Stimulated activated CD8-positive, alpha-beta memory T cell treated with anti-CD3 and anti-CD28 coated beads, Interleukin-7, amount 100 ng/mL, for 48 hours (primary cell): ENCODE measurements at regions not wholly inside any gene's neighbourhood (a gene's known extent, or its start where the extent isn't known, plus 50 kb on each side); places are given as distances from the start of the nearest gene placed in this dataset.
"Not testable (repeated sequence)": the region's sequence is repeated elsewhere in the genome, so short reads cannot be mapped to it uniquely, and the experiment has no call there.

Experiments used
- DNase-seq, 2 donors: peaks; one replicate each; pipeline ENCODE4 v3.0.0-alpha.2; 2020; ENCODE audit warnings: low read depth in 1 of 2; ENCODE audit errors: extremely low read depth in 1 of 2

DNA sequence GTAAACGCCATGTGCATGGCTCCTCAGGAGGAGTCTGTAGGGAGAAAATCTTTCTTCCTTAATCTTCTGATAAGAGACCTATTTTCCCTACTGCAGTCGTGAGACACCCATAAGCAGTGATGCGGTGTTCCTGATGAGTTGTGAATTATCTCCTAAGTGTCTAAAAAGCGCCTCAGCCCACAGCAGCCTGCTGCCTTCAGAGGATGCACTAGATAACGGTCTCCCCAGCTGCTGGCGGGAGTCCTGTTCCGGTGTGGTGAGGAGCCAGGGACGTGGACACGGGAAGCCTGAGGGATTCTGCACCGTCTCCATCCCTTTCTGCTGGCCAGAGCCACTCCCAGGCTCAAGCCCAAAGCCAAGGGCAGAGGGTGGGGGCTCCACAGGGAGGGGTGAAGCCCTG lies 240.9 kb upstream of the SFSWAP start:
- DNase-seq, result not testable (repeated sequence)

DNA sequence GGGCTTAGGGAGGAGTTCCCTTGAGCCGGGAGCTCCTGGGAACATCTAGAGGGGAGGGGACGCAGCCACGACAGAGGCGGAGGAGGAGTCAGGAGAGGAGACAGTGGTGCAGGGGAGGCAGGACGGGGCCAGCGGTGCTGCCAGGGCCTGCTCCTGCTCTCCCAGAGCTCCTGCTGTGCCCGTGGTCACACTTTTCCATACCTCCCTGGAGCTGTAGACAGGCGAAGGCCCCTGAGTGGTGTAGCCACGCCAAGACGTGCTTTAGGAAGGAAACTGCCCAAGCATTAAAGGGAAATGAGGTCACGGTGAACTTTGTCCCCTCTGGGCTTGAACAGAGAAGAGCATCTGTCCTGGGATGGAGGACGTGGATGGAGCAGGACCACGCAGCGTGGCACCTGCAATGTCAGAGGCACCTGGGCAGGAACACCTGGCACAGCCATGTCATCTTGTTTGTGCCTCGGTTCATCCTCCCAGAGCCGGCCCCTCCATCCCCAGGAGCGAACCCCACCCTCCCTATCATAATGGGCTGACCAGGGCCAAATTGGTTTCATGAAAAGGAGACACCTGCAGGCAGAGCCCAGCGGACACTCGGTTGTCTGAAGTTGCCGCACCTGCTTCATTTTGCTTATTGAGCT lies 239.5 kb upstream of the SFSWAP start:
- no peak for DNase-seq

DNA sequence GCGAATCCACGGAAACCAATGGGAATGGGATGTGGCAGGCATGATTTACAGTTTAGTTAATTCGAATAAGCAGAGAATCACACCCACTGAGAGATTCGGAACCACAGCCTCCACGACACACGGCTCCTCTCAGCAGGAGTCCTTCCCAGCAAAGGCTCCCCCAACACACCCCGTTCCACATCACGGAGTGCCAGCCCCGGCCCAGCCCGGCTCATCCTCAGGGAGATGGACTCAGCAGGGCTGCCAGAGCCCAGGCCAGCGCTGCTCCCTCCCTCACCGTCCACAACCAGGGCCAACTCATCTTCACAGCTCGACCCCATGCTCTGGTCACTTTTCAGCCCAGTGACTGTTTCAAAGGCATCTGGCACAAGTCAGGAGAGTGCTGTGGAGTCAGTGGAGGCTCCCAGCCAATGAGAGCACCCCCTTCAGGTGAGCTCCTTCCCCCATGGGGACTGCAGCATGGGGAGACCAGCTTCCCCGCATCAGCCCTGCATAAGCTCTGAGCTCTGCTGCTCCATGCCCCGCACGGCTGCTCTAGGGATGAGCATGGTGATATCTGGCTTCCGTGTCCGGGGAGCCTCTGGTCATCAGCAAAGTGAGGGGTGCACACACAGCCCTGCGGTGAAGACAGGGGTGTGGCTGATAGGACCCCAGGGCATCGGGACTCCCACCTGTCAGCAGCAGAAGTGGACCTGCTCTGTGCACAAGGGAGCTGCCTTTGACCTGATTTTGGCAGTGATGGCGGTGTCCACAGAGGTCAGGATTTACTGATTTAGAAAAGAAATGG lies 238.8 kb upstream of the SFSWAP start:
- no peak for DNase-seq

DNA sequence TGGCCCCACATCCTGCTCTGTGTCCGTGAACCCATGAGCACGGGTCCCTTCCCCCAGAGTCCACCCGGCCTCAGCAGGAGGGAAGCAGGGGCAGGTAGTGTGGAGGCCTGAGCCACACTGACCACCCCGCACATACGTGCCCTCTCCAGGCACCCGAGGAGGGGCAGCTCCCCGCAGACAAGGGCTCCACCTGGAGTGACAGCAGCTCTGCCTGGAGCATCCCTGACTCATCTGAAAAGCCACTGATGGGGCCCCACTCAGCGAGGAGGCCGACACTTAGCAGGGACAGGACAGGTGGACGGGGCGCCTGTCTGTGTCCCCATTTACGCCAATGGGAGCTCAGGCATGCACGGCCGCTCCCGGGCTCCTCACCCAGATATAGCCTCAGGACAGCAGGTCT lies 237.6 kb upstream of the SFSWAP start:
- DNase-seq, result no peak

DNA sequence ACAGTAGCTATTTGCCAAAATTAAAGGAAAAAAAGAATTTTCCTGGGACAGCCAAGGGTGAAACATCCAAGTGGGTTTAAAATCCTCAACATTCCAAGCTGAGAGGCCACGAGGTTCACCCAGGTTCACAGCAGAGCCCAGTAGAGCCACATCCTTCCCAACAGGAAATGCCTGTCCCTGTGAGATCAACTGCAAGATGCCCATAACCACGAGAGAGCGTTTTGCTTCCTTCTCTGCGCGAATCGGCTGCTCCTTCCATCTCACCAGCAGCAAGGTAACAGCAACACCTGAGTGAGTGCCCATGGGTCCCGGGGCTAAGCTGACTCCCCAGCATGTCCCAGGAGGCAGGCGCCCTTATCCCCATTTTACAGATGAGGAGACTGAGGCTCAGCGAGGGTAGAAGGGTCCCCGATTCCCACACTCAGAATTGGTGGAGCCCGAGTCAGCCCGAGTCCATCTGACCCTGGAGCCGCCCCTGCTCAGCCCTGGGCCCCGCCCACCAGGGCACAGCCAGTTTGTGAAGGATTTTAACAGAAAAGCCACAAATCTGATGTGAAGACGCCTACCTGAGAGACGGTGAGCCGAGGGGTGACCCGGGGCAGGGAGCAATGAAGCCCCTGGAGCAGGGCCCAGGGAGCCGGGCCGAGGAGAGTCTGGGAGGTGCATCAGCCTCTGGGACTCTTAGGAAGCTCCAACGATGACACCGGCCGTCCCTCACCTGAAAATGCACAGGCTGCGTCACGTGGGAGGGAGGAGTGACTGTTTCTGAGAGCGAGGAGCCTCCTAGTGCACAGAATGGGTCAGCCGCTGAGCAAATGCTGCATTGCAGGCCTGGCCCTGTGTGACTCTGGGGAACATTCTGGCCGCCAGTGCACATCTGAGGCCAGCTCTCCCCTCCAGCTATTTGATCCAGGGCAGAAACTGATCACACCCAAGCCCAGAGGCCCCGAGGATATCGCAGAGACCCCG lies 236.9 kb upstream of the SFSWAP start:
- no peak for DNase-seq

DNA sequence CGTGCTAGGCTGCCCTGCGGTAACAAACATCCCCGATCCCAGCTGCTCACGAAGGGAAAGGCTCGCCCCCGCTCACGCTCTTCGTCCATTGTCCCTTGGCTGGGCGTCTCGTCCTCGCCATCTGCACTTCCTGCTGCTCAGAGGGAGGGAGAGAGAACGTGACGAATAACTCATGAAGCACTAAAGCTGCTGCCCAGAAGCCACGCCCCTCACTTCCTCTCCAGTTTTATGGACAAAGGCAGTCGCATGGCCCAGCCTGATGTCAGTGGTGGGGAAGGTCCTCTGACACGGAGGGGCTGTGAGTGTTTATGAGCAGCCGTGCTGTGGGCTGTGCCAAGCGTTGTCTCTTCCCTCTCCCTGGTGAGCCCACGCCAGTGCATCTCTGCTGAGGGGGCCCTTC lies 235.9 kb upstream of the SFSWAP start:
- not testable (repeated sequence) for DNase-seq

DNA sequence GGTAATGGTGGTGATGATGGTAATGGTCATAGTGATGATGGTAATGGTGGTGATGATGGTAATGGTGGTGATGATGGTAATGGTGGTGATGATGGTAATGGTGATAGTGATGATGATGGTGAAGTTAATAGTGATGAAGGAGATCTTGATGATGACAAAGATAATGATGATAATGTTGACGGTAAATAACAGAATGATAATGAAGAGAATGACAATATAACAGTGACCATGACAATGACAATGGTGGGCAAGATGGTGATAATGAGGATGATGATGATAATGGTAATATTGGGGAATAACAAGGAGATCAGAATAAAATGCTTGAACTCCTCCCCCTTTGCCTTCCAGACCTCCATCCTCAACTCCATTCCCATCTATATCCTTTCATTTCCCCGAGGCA lies 233.3 kb upstream of the SFSWAP start:
- no peak for DNase-seq

DNA sequence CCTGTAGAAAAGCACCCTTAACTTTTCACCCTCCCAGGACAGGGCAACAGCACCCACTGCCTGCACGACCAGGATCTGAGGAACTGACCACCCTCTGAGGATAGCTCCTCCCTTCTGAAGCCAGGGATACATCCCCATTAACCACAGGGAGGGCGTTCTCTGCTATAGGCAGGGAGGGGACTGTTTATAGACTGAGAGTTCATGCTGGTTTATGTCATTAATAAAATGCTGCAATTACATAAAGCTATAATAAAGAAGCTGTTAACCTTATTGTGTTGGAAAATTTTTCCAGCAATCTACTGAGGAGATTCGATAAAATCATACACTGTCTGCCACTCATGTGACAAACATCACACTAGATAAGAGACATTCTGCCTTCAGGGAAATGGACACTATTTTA lies 232.4 kb upstream of the SFSWAP start:
- DNase-seq, result no peak

DNA sequence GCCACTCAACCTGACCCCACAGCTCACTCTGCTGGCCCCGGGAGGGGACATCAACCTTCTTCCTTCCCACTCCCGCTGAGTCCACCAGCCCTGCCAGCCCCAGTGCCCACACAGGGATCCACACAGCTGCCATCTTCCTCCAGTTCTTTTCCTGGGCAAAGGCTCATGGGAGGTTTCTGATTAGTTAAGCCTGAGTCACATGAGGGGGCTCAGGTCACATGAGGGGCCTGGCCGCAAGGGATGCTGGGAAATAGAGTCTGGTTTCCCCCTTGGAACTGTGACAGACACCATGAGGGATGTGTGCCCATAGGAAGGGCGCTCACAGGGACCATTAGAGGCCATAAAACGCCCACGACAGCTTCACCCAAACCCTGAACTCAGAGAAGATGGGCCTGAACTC lies 228.7 kb upstream of the SFSWAP start:
- DNase-seq, result no peak

DNA sequence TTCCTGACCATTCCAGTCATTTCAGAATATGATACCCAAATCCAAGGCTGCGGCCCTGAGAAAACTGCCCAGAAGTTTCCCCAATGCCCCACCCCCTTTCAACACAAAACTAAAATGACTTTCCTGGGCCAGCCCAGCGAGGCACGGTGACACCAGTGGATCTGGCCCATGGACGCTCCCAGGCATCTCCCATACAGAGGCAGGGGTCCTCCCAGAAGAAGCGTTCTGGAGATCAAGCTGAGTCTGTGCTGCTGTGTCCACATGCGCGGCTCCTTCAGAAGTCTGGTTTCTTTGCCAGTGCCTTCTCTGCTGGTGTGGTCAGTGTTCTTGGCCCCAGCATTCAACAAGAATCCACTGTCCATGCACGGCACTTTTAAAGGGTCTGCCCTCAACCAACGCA lies 228.2 kb upstream of the SFSWAP start:
- DNase-seq, result no peak

DNA sequence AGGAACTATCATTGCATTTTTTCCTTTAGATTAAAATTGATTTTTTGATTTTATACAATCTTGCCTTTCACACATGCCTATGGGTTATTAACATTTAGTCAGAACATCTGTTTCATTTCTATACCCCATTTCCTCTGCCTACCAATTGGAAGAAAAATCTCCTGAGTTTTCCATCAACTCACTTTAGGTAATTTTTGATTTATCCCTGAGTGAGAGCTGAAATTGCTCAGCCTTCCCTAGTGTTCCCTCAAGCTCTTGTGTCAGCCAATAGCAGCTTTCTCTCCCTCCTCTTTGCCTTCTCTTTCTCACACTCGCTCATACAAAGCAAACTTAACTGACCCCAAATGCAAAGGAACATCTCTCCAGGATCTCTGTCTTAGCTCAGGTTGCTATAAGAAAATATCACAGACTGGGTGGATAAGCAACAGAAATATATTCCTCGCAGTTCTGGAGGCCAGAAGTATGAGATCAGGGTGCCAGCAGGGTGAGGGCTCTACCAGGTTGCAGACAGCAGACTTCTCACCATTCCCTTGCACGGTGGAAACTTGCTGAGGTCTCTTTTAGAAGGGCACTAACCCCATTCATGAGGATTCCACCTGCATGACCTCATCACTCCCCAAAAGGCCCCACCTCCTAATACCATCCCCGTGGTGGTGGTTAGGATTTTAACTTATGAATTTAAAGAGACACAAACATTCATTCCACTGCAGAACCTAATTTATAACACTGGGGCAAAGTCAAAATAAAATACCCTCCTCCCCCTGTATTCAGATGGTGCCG lies 224.2 kb upstream of the SFSWAP start:
- no peak for DNase-seq

DNA sequence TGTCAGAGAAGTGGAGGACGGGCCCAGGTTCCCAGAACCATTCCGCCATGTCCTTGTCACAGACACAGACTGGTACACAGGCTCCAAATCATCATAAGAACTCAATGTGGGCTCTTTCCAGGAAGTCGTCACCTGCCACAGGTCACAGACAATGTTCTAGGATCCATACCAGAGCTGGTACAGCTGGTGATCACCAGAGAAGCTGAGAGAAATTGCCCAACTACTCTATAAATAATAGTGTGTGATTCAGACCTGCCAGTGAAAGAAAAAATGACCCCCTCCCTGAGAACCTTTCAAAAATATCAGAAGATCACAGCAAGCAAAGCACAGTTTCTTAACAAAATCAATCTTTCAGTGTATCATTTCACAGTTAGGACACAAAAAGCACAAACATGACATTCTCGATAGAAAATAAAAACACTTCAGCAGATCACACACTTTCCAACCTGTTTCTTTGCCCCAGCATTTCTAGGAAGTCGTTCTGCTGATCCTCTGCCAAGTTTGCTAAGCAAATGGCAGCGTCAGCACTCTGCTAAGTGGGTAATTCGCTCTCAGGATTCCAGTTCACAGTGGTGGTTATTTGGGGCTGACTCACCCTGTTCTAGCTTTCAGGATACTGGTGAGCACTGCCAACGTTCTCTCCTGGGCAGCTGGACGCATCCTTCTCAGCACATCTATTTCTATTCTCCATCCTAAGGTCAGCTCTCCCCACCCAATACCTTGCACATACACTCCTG lies 223.3 kb upstream of the SFSWAP start:
- DNase-seq, result no peak

DNA sequence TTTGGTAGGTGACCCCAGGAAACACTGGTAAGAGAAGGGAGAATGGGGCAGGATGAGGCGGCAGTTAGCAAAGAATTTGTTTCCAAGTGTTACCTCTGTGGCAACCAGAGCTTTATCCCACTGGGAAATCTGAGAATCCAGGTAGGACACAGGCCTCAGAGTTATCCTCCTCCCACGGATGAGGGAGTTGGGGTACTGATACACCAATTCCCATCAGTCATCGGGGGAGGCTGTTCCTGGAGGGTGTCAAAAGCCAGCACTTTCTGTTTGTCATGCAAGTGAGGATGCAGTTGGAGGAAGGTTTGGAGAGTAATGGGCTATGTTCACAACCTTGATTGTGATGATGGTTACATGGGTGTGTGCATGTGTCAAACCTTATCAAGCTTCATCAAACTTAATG lies 221.2 kb upstream of the SFSWAP start:
- DNase-seq, result no peak

DNA sequence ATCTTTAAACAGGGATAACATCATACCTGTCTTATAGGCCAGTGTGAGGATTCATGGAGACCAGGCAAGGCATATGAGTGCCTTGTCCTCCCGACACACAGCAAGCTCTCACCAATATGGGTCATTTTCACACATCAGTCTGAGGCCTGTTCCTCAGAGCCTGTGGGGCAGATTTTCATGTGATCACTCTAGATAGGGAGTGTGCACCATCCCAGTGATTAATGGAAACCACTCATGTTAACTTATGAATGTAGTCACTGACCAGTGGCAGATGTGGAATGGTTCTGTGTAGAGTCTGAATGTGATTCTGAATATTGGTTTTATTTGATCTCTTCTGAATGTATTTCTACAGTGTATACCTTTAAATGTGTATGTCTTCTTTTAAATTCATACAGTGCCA lies 219.7 kb upstream of the SFSWAP start:
- DNase-seq, result no peak

DNA sequence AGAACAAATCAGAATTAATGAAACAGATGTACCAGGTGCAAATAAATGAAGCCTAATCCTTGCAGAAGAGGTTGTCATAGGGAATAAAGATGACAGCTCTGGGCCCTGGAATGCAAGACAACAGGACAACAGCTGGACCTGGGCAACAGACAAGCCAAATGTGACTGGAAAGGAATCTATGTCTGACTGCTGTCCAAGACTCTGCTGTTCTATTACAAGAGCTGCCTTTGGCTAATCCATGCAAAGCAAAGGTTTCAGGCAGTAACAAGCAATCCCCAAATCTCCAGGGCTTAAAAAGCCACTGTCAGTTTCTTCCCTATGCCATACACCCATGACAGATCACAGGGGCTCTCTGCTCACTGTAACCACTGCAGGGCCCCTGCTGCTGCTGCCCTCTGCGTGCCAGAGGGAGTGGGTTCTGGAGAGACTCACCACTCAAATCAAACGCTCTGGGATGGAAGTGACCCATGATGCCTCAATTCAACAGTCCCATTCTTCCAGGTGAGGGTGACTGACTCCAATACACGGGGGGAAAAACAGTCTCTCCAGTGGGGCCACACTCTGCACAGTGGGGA lies 218.9 kb upstream of the SFSWAP start:
- DNase-seq, result no peak

DNA sequence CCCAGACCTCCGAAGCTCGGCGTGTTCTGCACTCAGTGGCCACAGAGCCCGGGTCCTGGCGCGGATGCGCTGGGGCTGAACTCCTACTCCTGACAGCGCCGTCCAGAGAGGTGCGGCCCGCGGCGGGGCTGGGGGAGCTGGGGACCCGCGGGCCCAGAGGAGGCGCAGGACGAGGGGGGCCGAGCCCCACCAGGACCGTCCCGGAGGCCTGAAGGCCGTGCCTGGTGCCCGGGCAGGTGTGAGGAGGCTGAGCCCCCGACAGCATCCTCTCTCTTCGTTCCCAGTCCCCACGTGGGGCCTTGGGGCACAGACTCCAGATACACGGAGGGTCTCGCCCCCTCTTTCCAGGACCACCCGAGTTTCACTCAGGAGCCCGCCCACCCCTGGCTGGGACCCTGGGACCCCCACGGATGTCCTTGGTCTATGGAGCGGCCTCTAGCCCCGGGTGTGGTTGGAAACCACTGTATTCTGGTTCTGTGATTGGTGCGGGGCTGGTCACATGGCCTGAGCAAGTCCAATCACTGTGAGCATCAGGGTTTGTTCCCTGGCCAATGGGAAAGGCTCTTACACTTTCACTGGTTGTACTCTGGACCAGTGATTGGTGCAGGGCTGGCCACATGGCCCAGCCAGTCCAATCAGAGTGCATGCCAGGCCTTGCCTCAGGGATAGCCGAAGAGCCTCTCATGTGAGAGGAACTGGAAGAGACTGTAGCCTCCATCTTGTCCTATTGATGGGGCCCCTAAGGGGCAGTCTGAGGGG lies 217.6 kb upstream of the SFSWAP start:
- no peak for DNase-seq

DNA sequence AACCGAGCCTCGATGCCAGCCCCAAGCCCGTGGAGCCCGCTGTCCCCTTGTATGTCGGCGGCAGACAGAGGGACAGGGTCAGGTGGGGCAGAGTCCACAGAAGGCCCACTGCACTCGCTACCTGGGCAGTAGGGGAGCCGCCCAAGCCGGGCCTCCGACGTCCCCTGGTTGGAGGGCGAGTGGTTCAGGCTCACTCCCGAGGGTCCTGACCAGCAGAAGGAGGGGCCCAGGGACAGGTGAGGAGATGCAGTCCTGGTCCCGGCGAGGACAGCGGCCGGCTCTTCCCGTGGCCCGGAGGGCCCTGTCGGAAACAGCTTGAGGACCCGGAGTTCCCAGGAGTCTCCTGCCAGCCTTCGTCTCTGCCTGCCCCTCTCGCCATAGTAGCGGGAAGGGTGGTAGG lies 216.7 kb upstream of the SFSWAP start:
- DNase-seq, result no peak

DNA sequence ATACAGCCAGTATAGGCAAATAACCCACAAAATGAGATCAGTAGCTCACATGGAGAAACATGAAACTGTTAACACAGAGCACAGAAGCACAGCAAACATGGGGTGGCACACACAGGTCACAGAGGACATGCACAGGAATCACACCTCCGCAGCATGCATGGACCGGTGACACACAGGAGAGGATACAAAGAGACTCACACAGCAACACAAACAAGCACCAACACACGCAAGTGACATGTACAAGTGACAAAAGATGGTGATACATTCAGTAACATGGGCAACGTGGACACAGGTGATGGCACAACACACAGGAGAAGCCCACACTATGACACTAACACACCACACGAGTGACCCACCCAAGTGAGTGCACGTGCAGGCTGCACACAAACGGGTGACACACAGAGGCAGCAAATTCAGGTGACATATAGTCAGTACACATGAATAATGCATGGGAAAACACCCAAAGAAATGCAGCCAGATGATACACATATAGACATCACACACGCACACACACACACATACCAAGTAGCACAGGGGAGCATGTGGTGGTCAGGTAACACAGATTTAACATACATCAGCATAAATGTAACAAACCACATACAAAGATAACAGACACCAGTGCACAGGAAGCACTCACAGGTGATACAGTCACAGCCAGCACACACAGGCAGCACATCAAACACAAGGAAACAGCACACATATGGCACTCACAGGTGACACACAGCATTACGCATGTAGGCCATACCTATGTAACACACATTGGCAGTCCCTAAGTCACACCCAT lies 216.0 kb upstream of the SFSWAP start:
- no peak for DNase-seq
